Suprapubic skin (tissue), 4 donors: ENCODE measurements at regions not wholly inside any gene's neighbourhood (a gene's known extent, or its start where the extent isn't known, plus 50 kb on each side); places are given as distances from the start of the nearest gene placed in this dataset.

Source experiments
- EP300 ChIP-seq: sonication (generic); formaldehyde crosslinking; IDR thresholded peaks from one replicate; pipeline ENCODE4 v1.6.1; 2017; ENCODE audit warnings: antibody characterized with exemption
- POLR2A ChIP-seq, 2 donors: fragments of 450-650 bp; IDR thresholded peaks; one replicate each; pipeline ENCODE4 v1.6.1; 2017; ENCODE audit warnings: antibody characterized with exemption in 2 of 2, mild to moderate bottlenecking in 2 of 2, moderate library complexity in 2 of 2
- POLR2AphosphoS5 ChIP-seq, 3 donors: sonication (generic); formaldehyde crosslinking; IDR thresholded peaks; one replicate each; pipeline ENCODE4 v1.6.1; 2017; ENCODE audit warnings: antibody characterized with exemption in 3 of 3
- TF ChIP-seq, protein P1 (sequence below), 2 donors: fragments of 200-600 bp in 1 of 2; fragments of 450-650 bp in 1 of 2; sonication (generic) in 1 of 2; IDR thresholded peaks; one replicate each; pipeline ENCODE4 v1.5.1; 2016 to 2019; ENCODE audit warnings: antibody characterized with exemption in 2 of 2, mild to moderate bottlenecking in 1 of 2, moderate library complexity in 1 of 2

DNA sequence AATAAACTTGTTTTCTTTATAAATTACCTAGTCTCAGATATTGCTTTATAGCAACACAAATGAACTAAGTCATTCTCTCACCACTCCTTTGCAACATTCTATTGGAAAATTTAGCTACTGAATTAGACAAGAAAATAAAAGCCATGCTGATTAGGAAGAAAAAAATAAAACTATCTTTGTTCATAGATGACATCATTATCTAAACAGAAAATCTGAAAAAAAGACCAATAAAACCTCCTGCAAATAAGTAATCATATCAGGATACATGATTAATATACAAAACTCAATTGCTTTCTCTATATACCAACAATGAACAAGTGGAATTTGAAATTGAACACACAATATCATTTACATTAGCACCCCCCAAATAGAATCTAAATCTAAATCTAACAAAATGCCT lies 455.3 kb upstream of the KIF2A start:
- TF ChIP-seq, protein P1, sequence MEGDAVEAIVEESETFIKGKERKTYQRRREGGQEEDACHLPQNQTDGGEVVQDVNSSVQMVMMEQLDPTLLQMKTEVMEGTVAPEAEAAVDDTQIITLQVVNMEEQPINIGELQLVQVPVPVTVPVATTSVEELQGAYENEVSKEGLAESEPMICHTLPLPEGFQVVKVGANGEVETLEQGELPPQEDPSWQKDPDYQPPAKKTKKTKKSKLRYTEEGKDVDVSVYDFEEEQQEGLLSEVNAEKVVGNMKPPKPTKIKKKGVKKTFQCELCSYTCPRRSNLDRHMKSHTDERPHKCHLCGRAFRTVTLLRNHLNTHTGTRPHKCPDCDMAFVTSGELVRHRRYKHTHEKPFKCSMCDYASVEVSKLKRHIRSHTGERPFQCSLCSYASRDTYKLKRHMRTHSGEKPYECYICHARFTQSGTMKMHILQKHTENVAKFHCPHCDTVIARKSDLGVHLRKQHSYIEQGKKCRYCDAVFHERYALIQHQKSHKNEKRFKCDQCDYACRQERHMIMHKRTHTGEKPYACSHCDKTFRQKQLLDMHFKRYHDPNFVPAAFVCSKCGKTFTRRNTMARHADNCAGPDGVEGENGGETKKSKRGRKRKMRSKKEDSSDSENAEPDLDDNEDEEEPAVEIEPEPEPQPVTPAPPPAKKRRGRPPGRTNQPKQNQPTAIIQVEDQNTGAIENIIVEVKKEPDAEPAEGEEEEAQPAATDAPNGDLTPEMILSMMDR (IDR thresholded peaks at IDR 0.05), result no peak
- TF ChIP-seq POLR2A (IDR thresholded peaks at IDR 0.05) (no peak), EP300 (no peak), POLR2AphosphoS5 (IDR thresholded peaks at IDR 0.05) (no peak)
